HL-60 (cell line): ENCODE measurements at regions not wholly inside any gene's neighbourhood (a gene's known extent, or its start where the extent isn't known, plus 50 kb on each side); places are given as distances from the start of the nearest gene placed in this dataset.
A peak's percentile ranks its signal among the peaks of the same experiment; 100 is the strongest.

Source experiments
- DNase-seq, 2 experiments: peaks; one replicate each; pipeline ENCODE4 v3.0.0-alpha.2; 2010 to 2020; ENCODE audit warnings: low read depth in 1 of 2, low spot score in 1 of 2
- H3K27ac ChIP-seq: fragments of 250-450 bp; sonication (Bioruptor Pico); replicated peaks from 2 replicates; pipeline ENCODE4 v1.5.1; 2020; ENCODE audit warnings: mild to moderate bottlenecking, moderate library complexity
- H3K27me3 ChIP-seq: fragments of 250-450 bp; sonication (Bioruptor Pico); 2 replicates; pipeline ENCODE4 v1.5.1; 2021; ENCODE audit warnings: mild to moderate bottlenecking, moderate library complexity; ENCODE audit not compliant: insufficient read depth, poor library complexity, severe bottlenecking
- H3K4me3 ChIP-seq: replicated peaks from 2 replicates; pipeline ENCODE4 v1.5.1; 2011; ENCODE audit warnings: mild to moderate bottlenecking, control low read depth, low read length; ENCODE audit not compliant: insufficient read depth
- GABPA ChIP-seq: IDR thresholded peaks from 2 replicates; pipeline ENCODE4 v1.6.1; 2012; ENCODE audit warnings: low read depth
- POLR2AphosphoS5 ChIP-seq: IDR thresholded peaks from 2 replicates; pipeline ENCODE4 v1.6.1; 2012; ENCODE audit warnings: low read depth
- SPI1 ChIP-seq: IDR thresholded peaks from 2 replicates; pipeline ENCODE4 v1.6.1; 2012; ENCODE audit warnings: low read depth, mild to moderate bottlenecking, borderline replicate concordance
- TF ChIP-seq, protein P1 (sequence below): IDR thresholded peaks from 2 replicates; pipeline ENCODE4 v1.6.1; 2012; ENCODE audit warnings: low read depth; ENCODE audit not compliant: insufficient replicate concordance
- TF ChIP-seq, protein P2 (sequence below): IDR thresholded peaks from one replicate; pipeline ENCODE4 v1.5.1; 2011; ENCODE audit warnings: low read length, control low read depth, inconsistent platforms; ENCODE audit not compliant: insufficient read depth

GRCh38 chr4:123055943-123056342 is 133.5 kb upstream of the NUDT6 start:
- Histone ChIP-seq H3K4me3 (no peak overlapping the region), H3K27ac (no peak overlapping the region), H3K27me3 (no peaks in the 10 kb centered on the region)
- TF ChIP-seq SPI1 (no peak), POLR2AphosphoS5 (no peak), GABPA (no peak)
- TF ChIP-seq, protein P1, sequence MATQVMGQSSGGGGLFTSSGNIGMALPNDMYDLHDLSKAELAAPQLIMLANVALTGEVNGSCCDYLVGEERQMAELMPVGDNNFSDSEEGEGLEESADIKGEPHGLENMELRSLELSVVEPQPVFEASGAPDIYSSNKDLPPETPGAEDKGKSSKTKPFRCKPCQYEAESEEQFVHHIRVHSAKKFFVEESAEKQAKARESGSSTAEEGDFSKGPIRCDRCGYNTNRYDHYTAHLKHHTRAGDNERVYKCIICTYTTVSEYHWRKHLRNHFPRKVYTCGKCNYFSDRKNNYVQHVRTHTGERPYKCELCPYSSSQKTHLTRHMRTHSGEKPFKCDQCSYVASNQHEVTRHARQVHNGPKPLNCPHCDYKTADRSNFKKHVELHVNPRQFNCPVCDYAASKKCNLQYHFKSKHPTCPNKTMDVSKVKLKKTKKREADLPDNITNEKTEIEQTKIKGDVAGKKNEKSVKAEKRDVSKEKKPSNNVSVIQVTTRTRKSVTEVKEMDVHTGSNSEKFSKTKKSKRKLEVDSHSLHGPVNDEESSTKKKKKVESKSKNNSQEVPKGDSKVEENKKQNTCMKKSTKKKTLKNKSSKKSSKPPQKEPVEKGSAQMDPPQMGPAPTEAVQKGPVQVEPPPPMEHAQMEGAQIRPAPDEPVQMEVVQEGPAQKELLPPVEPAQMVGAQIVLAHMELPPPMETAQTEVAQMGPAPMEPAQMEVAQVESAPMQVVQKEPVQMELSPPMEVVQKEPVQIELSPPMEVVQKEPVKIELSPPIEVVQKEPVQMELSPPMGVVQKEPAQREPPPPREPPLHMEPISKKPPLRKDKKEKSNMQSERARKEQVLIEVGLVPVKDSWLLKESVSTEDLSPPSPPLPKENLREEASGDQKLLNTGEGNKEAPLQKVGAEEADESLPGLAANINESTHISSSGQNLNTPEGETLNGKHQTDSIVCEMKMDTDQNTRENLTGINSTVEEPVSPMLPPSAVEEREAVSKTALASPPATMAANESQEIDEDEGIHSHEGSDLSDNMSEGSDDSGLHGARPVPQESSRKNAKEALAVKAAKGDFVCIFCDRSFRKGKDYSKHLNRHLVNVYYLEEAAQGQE: no peak
- TF ChIP-seq, protein P2, sequence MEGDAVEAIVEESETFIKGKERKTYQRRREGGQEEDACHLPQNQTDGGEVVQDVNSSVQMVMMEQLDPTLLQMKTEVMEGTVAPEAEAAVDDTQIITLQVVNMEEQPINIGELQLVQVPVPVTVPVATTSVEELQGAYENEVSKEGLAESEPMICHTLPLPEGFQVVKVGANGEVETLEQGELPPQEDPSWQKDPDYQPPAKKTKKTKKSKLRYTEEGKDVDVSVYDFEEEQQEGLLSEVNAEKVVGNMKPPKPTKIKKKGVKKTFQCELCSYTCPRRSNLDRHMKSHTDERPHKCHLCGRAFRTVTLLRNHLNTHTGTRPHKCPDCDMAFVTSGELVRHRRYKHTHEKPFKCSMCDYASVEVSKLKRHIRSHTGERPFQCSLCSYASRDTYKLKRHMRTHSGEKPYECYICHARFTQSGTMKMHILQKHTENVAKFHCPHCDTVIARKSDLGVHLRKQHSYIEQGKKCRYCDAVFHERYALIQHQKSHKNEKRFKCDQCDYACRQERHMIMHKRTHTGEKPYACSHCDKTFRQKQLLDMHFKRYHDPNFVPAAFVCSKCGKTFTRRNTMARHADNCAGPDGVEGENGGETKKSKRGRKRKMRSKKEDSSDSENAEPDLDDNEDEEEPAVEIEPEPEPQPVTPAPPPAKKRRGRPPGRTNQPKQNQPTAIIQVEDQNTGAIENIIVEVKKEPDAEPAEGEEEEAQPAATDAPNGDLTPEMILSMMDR: no peak
- no peak for DNase-seq

DNA sequence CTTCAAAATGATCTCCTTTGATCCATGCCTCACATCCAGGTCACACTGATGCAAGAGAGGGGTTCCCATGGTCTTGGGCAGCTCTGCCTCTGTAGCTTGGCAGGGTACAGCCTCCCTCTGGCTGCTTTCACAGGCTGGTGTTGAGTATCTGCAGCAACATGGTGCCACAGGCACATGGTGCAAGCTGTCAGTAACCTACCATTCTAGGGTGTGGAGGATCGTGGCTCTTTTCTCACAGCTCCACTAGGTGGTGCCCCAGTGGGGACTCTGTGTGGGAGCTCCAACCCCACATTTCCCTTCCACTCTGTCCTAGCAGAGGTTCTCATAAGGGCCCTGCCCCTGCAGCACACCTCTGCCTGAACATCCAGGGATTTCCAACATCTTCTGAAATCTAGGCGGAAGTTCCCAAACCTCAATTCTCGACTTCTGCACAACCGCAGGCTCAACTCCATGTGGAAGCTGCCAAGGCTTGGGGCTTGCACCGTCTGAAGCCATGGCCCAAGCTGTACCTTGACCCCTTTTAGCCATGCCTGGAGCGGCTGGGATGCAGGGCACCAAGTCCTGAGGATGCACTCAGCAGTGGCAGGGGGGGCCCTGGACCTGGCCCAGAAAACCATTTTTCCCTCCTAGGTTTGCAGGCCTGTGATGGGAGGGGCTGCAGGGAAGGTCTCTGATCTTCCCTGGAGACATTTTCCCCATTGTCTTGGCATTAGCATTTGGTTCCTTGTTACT is 137.8 kb upstream of the NUDT6 start:
- no peak for DNase-seq

GRCh38 chr4:123064390-123064789 is 142.0 kb upstream of the NUDT6 start:
- peak in 1 of 2 experiments; percentile 10 for DNase-seq
- no peak for TF ChIP-seq SPI1
- no peak for TF ChIP-seq GABPA
- TF ChIP-seq, protein P2: no peak
- TF ChIP-seq, protein P1: no peak
- no peak for TF ChIP-seq POLR2AphosphoS5
- Histone ChIP-seq H3K27ac (no peak overlapping the region), H3K4me3 (no peak overlapping the region), H3K27me3 (no peaks in the 10 kb centered on the region)

More for the DNA sequence above, 137.8 kb upstream of the NUDT6 start:
- no peak overlapping the region for H3K4me3 ChIP-seq
- TF ChIP-seq, protein P2: no peak
- no peak for TF ChIP-seq GABPA
- TF ChIP-seq SPI1: no peak
- TF ChIP-seq, protein P1: no peak
- TF ChIP-seq POLR2AphosphoS5: no peak
- H3K27me3 ChIP-seq: no peaks in the 10 kb centered on the region
- no peak overlapping the region for H3K27ac ChIP-seq
